NCI-H187 (cell line): ENCODE measurements at regions not wholly inside any gene's neighbourhood (a gene's known extent, or its start where the extent isn't known, plus 50 kb on each side); places are given as distances from the start of the nearest gene placed in this dataset.

Experiments
- DNase-seq, 2 experiments: peaks; one replicate each; lab custom pipeline; 2025; lab: John Stamatoyannopoulos, UW

- DNase-seq, result no peak
These were observed 240.7 kb downstream of the BUD13 start for GRCh38 chr11:116532066-116532465.

- no peak for DNase-seq
These were observed 242.1 kb downstream of the BUD13 start for GRCh38 chr11:116530705-116531104.

GRCh38 chr11:116529271-116529670, 243.5 kb downstream of the BUD13 start:
- DNase-seq, result no peak

- no peak for DNase-seq
These were observed 245.4 kb downstream of the BUD13 start for GRCh38 chr11:116527180-116527991.

- DNase-seq, result no peak
These were observed 246.8 kb downstream of the BUD13 start for GRCh38 chr11:116525961-116526495.

GRCh38 chr11:116519499-116519898, 253.3 kb downstream of the BUD13 start:
- DNase-seq, result no peak

GRCh38 chr11:116518141-116518540, 254.6 kb downstream of the BUD13 start:
- no peak for DNase-seq

- no peak for DNase-seq
These were observed 255.2 kb downstream of the BUD13 start for GRCh38 chr11:116517584-116517983.

- DNase-seq, result no peak
These were observed 255.7 kb downstream of the BUD13 start for GRCh38 chr11:116517077-116517476.

- DNase-seq, result peak; percentile 86 to 89
These were observed 257.1 kb downstream of the BUD13 start for GRCh38 chr11:116515664-116516184.

GRCh38 chr11:116513894-116514293, 258.9 kb downstream of the BUD13 start:
- peak in 1 of 2 experiments; percentile 4 for DNase-seq

GRCh38 chr11:116513278-116513823, 259.4 kb downstream of the BUD13 start:
- no peak for DNase-seq

GRCh38 chr11:116512841-116513240, 259.9 kb downstream of the BUD13 start:
- no peak for DNase-seq

GRCh38 chr11:116511684-116512083, 261.1 kb downstream of the BUD13 start:
- DNase-seq, result no peak

- no peak for DNase-seq
These were observed 261.7 kb downstream of the BUD13 start for GRCh38 chr11:116510886-116511650.

- no peak for DNase-seq
These were observed 262.6 kb downstream of the BUD13 start for GRCh38 chr11:116510166-116510565.

- no peak for DNase-seq
These were observed 263.2 kb downstream of the BUD13 start for GRCh38 chr11:116509551-116509950.

- no peak for DNase-seq
These were observed 264.7 kb downstream of the BUD13 start for GRCh38 chr11:116507849-116508695.

- no peak for DNase-seq
These were observed 265.8 kb downstream of the BUD13 start for GRCh38 chr11:116507016-116507415.

GRCh38 chr11:116506263-116506825, 266.4 kb downstream of the BUD13 start:
- DNase-seq, result no peak
